KBM-7 (cell line): ENCODE measurements at regions not wholly inside any gene's neighbourhood (a gene's known extent, or its start where the extent isn't known, plus 50 kb on each side); places are given as distances from the start of the nearest gene placed in this dataset.

Experiments
- DNase-seq: peaks from one replicate; pipeline ENCODE4 v3.0.0-alpha.2; 2015
- in situ Hi-C: fragments of 300-500 bp; cut with MboI; formaldehyde crosslinking; loops from 2 replicates; pipeline ENCODE4 v1.14.3; 2020; ENCODE audit warnings: low sequenced_read_pairs, low pct_unique_long_range_greater_than_20kb, mixed read lengths

DNA sequence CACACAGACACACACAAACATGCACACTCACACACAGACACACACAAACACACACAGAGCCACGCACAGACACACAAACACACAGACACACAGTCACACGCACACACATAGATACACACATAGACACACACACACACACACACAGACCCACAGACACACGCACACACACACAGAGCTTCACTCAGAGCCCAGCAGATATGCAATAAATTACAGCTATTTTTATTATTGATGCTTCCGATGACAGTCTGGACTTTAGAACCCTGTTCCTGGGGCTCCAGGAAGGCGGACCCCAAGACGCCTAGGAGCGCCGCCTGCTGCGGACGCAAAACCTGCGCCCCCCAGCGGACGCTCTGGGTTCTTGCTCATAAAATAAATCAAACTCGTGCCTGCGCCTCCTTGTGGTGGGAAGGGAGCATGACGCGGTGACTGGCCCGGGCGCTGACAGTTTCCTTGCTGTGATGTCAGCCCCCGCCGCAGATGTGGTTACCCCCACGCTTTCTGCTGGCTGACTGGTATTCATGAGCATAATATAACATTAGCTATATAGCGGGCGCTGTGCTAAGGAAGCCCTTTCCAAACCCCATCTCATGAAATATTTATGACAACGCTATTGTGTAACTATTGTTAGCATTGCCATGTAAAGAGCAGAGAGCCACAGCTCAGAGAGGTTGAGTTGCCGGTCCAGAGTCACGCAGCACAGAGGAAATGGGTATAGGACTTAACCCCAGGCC, 64.4 kb upstream of the TM9SF2 start:
- in situ Hi-C loops = no loop called here
- DNase-seq = peak; percentile 97

DNA sequence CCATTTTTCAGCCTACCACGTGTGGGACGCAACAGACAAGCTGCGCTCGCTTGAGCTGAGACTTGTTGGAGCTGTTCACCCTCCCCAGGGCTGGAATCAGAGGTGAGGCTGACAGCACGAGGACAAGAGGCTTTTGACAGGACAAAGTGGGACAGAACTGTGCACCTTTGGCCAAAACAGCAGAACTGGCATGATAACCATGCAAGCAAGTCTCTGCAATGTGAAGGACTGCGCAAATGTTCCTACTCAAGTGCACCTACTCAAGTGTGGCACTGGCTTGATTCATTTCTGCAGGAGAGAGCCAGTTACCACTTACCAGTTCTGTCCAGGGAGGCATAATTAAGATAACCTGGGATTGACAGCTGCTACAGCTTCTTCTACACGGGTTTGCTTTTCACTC, 62.2 kb upstream of the TM9SF2 start:
- no peak for DNase-seq
- in situ Hi-C loops = no loop called here

DNA sequence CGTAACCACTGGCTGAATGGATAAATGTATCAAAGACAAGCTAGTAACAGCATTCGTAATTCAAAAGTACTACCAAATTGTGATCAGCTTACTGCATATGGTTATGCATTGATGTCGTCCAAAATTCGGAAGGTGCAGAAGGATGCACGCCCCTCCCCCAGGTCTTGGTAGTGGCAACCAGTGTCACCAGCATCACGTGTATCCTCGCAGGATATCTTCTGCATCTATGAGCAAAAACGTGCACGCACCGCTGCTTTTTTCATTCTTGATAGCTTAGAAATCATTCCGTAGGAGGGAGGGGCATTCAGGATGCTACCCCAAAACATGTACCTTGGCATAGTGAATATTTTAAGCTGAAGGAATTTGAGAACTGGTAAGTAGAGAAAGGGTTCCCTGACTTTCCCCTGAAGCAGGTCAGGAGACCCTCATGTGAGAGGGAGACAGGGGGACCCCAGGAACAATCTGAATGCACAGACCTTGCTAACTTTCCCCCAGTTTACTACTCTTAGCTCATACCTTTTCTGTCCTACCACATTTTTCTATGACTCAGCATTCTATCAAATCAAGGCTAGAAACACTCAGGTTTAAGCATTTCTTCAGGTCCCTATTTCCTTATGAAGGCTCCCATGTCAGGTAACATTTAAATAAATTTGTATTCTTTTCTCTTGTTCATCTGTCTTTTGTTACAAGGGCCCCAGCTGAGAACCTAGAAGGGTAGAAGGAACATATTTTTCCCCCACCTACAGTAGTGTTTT, 61.2 kb upstream of the TM9SF2 start:
- in situ Hi-C loops = no loop called here
- DNase-seq = no peak

DNA sequence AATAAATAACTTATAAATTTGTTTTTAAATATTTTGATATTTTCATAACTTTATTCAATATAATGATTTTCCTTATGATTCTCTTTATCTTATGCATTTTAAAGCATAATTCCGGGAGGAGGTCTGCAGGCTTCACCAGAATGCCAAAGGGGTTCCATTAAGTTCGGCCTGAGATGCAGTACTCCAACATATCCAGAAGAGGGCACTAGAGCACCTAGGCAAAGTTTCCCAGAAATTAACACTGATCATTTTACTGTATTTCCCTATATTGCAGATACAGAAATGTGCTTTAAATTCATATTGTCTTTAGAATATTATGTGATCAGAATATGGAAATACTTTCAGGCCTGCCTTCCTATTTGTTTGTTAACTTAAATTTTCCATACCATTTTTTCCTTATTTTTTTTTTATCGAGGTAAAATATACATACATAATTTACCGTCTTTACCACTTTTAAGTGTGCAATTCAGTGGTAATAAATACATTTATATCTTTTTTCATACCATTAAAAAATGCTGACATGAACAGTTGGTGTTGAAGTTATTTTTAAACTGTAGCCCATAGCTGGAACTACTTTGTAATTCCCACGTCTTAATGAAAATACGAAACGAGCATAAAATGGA, 58.9 kb upstream of the TM9SF2 start:
- DNase-seq = peak; percentile 74
- in situ Hi-C loops = no loop called here

DNA sequence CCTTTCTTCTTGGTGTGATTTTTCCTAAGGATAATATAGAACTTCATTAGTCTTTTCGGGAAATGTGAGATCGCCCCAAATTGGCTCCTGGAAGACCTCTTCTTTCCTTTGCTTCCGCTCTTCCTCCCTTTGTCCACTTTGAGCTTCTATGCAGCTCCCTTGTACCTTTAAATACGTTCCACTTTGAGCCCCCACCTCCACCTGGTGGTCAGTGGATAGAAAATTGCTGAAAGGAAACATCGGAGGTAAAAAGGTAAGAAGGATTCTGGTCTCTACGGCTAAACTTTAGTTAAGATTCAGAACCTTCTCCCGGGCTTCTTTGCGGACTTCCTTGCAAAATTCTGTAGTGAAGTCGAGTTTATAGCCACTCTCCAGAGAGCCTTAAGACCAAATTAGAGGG, 55.0 kb upstream of the TM9SF2 start:
- in situ Hi-C loops = no loop called here
- DNase-seq = no peak

DNA sequence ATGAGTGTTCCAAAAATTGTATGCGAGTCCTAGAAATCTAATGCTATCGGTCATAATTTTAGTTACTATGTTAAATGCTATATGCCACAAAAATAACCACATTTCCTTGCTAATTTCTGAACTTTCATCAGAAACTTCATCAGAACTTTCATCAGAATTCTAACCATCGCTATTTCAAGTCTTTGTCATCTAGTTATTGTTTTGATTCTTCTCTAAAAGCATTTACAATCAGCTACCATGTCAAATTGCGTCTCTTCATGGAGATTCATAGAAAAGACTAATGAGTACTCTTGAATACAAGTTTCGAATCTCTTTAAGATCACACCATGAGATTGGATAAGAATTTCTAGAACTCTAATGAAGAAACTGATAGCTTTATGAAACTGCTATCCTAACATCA, 52.7 kb upstream of the TM9SF2 start:
- no peak for DNase-seq
- in situ Hi-C loops = no loop called here

DNA sequence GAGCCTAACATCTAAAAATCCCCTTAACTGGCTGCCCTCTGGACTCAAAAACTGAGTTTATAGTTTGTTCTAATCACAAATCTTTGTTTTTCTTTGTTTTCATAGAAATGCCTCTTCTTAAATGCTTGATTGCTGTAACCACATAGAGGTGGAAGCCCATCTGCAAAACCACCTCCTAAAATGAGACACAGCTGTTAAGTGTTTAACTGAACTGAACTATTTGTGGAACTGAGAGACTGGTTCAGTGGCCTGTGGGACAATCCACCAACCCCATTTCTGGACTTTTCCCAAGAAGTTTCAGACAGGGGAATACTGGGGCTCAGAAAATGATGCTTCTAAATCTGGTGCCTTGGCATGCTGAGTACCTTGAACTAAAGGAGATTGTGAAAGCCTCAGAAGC, 50.9 kb upstream of the TM9SF2 start:
- in situ Hi-C loops = no loop called here
- no peak for DNase-seq
